B cell (primary cell): ENCODE measurements at regions not wholly inside any gene's neighbourhood (a gene's known extent, or its start where the extent isn't known, plus 50 kb on each side); places are given as distances from the start of the nearest gene placed in this dataset.

Experiments
- ATAC-seq: fragments of 200-7000 bp; cut with Tn5 transposase; one replicate; pipeline ENCODE4 v1.10.0; 2021; ENCODE audit warnings: low read depth, mild to moderate bottlenecking, moderate number of reproducible peaks, moderate library complexity
- CTCF ChIA-PET: fragments of 350-600 bp; sonication (Branson Sonifier 250); formaldehyde crosslinking; loops from one replicate; lab custom pipeline; 2021; ENCODE audit warnings: antibody characterized with exemption, inconsistent platforms; lab: Charles Lee
- POLR2A ChIA-PET: fragments of 350-600 bp; sonication (Branson Sonifier 250); formaldehyde crosslinking; loops from one replicate; lab custom pipeline; 2021; ENCODE audit warnings: antibody characterized with exemption; lab: Charles Lee
- DNase-seq: peaks from one replicate; pipeline ENCODE4 v3.0.0; 2013
- H2AFZ ChIP-seq: 2 replicates; pipeline ENCODE4 v1.6.1; 2012; ENCODE audit warnings: mild to moderate bottlenecking, low read depth, low read length; ENCODE audit not compliant: insufficient read depth, poor library complexity, severe bottlenecking
- H3K27ac ChIP-seq, 2 donors: 1 replicate in 1 of 2; 2 replicates in 1 of 2; pipeline ENCODE4 v1.5.1; 2012 to 2013; ENCODE audit warnings: low read length in 2 of 2, mild to moderate bottlenecking in 2 of 2, moderate library complexity in 1 of 2
- H3K27me3 ChIP-seq, 4 experiments: fragments of 200-600 bp in 1 of 4; sonication (generic) in 1 of 4; replicated peaks in 1 of 4; 1 replicate in 2 of 4; 2 replicates in 2 of 4; pipeline versions ENCODE4 v1.6.1 to v1.7.0; 2013 to 2016; ENCODE audit warnings: low read length in 3 of 4, mild to moderate bottlenecking in 2 of 4, mixed read lengths in 1 of 4, moderate library complexity in 1 of 4; ENCODE audit not compliant: insufficient read depth in 4 of 4, control insufficient read depth in 3 of 4; ENCODE audit errors: control extremely low read depth in 1 of 4
- H3K36me3 ChIP-seq, 2 experiments: replicated peaks in 1 of 2; 1 replicate in 1 of 2; 2 replicates in 1 of 2; pipeline versions ENCODE4 v1.6.1 to v1.7.1; 2013; ENCODE audit warnings: low read length in 1 of 2; ENCODE audit not compliant: insufficient read depth in 2 of 2, control insufficient read depth in 1 of 2; ENCODE audit errors: control extremely low read depth in 1 of 2, extremely low read depth in 1 of 2
- H3K4me1 ChIP-seq, 2 donors: fragments of 200-600 bp in 1 of 2; sonication (generic) in 1 of 2; 1 replicate in 1 of 2; 2 replicates in 1 of 2; pipeline versions ENCODE4 v1.5.1 to v1.6.1; 2013 to 2017; ENCODE audit warnings: low read length in 2 of 2; ENCODE audit not compliant: control insufficient read depth in 2 of 2, insufficient read depth in 2 of 2
- H3K4me2 ChIP-seq: replicated peaks from 2 replicates; pipeline ENCODE3; 2012; ENCODE audit warnings: mild to moderate bottlenecking, low read depth, low read length; ENCODE audit not compliant: poor library complexity, severe bottlenecking
- H3K4me3 ChIP-seq, 5 experiments: fragments of 200-600 bp in 1 of 5; sonication (generic) in 1 of 5; 1 replicate in 3 of 5; 2 replicates in 2 of 5; pipeline versions ENCODE4 v1.5.1 to v1.7.0; 2011 to 2016; ENCODE audit warnings: low read length in 4 of 5, mild to moderate bottlenecking in 4 of 5, low read depth in 2 of 5, control low read depth in 1 of 5, moderate library complexity in 1 of 5; ENCODE audit not compliant: insufficient read depth in 1 of 5; ENCODE audit errors: control extremely low read depth in 1 of 5, extremely low read depth in 1 of 5
- H3K79me2 ChIP-seq: fragments of 200-600 bp; sonication (generic); one replicate; pipeline ENCODE4 v1.6.0; 2016; ENCODE audit warnings: low read length; ENCODE audit not compliant: control insufficient read depth, insufficient read depth
- H3K9ac ChIP-seq: fragments of 200-600 bp; sonication (generic); 2 replicates; pipeline ENCODE4 v1.6.1; 2017; ENCODE audit warnings: mild to moderate bottlenecking, low read length, moderate library complexity
- H3K9me3 ChIP-seq, 3 donors: one replicate each; pipeline versions ENCODE4 v1.6.1 to v1.7.1; 2013; ENCODE audit warnings: low read length in 2 of 3; ENCODE audit not compliant: control insufficient read depth in 2 of 3, insufficient read depth in 1 of 3; ENCODE audit errors: control extremely low read depth in 1 of 3
- H4K20me1 ChIP-seq: 2 replicates; pipeline ENCODE4 v1.6.0; 2012; ENCODE audit warnings: mild to moderate bottlenecking, low read length; ENCODE audit not compliant: insufficient read depth, control insufficient read depth, poor library complexity, severe bottlenecking
- H3K27ac Mint-ChIP-seq: one replicate; pipeline ENCODE4 v1.8.0; 2021; ENCODE audit warnings: mixed read lengths
- H3K27me3 Mint-ChIP-seq: one replicate; pipeline ENCODE4 v1.8.0; 2021; ENCODE audit warnings: mixed read lengths
- H3K4me1 Mint-ChIP-seq: one replicate; pipeline ENCODE4 v1.8.0; 2021; ENCODE audit warnings: mixed read lengths
- H3K4me3 Mint-ChIP-seq: one replicate; pipeline ENCODE4 v1.8.0; 2021; ENCODE audit warnings: mixed read lengths
- H3K9me3 Mint-ChIP-seq: one replicate; pipeline ENCODE4 v1.8.0; 2022; ENCODE audit warnings: mixed read lengths; ENCODE audit not compliant: insufficient read depth
- EZH2 ChIP-seq: IDR thresholded peaks from 2 replicates; pipeline ENCODE4 v1.6.1; 2012; ENCODE audit warnings: borderline replicate concordance, low read depth, mild to moderate bottlenecking, moderate library complexity, low read length; ENCODE audit not compliant: insufficient read depth, poor library complexity, severe bottlenecking
- WGBS: methylation state at CpG from one replicate; pipeline ENCODE4 v1.1.5; 2013; ENCODE audit warnings: missing lambda C conversion rate; ENCODE audit not compliant: insufficient coverage; 5-methylcytosine and 5-hydroxymethylcytosine counted together
- intact Hi-C: fragments of 100-400 bp; cut with micrococcal nuclease; formaldehyde crosslinking; loops from one replicate; pipeline ENCODE4 v1.10.0; 2022
- TF ChIP-seq, protein P1 (sequence below): fragments of 200-600 bp; IDR thresholded peaks from one replicate; pipeline ENCODE4 v1.8.0; 2022; ENCODE audit warnings: antibody characterized with exemption, mild to moderate bottlenecking

- H3K27me3 Mint-ChIP-seq, result no peaks in the 10 kb centered on the region
- H3K27ac Mint-ChIP-seq, result no peak overlapping the region
Measured at GRCh38 chrX:96569034-96569433, 115.6 kb upstream of the DIAPH2 start.

GRCh38 chrX:96575011-96575410, 109.6 kb upstream of the DIAPH2 start:
- Mint-ChIP-seq H3K4me3 (no peak overlapping the region), H3K27me3 (no peaks in the 10 kb centered on the region), H3K4me1 (no peaks in the 10 kb centered on the region), H3K9me3 (no peaks in the 10 kb centered on the region), H3K27ac (no peak overlapping the region)
- H3K36me3 ChIP-seq, result no peaks in the 10 kb centered on the region
- ChIA-PET POLR2A (no interaction called here), CTCF (no interaction called here)
- H3K9ac ChIP-seq, result no peak overlapping the region
- no peaks in the 10 kb centered on the region for H3K79me2 ChIP-seq
- no peak for ATAC-seq
- H3K4me2 ChIP-seq, result no peak overlapping the region
- intact Hi-C loops, result no loop called here
- H2AFZ ChIP-seq, result no peak overlapping the region
- no peaks in the 10 kb centered on the region for H3K27me3 ChIP-seq
- no CpG with 5 or more reads among the region's 1 CpG for WGBS
- TF ChIP-seq, protein P1, sequence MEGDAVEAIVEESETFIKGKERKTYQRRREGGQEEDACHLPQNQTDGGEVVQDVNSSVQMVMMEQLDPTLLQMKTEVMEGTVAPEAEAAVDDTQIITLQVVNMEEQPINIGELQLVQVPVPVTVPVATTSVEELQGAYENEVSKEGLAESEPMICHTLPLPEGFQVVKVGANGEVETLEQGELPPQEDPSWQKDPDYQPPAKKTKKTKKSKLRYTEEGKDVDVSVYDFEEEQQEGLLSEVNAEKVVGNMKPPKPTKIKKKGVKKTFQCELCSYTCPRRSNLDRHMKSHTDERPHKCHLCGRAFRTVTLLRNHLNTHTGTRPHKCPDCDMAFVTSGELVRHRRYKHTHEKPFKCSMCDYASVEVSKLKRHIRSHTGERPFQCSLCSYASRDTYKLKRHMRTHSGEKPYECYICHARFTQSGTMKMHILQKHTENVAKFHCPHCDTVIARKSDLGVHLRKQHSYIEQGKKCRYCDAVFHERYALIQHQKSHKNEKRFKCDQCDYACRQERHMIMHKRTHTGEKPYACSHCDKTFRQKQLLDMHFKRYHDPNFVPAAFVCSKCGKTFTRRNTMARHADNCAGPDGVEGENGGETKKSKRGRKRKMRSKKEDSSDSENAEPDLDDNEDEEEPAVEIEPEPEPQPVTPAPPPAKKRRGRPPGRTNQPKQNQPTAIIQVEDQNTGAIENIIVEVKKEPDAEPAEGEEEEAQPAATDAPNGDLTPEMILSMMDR, result no peak
- TF ChIP-seq EZH2, result no peak
- no peak for DNase-seq
- H3K4me1 ChIP-seq, result no peaks in the 10 kb centered on the region
- H3K9me3 ChIP-seq, result no peaks in the 10 kb centered on the region
- no peak overlapping the region for H3K27ac ChIP-seq
- H3K4me3 ChIP-seq, result no peak overlapping the region
- no peaks in the 10 kb centered on the region for H4K20me1 ChIP-seq

More at GRCh38 chrX:96569034-96569433, 115.6 kb upstream of the DIAPH2 start:
- H3K4me3 ChIP-seq, result no peak overlapping the region
- H3K27ac ChIP-seq, result no peak overlapping the region
- intact Hi-C loops, result no loop called here
- Mint-ChIP-seq H3K4me3 (no peak overlapping the region), H3K4me1 (no peaks in the 10 kb centered on the region), H3K9me3 (no peaks in the 10 kb centered on the region)
- H3K4me1 ChIP-seq, result no peaks in the 10 kb centered on the region
- no peak overlapping the region for H2AFZ ChIP-seq
- no peaks in the 10 kb centered on the region for H3K79me2 ChIP-seq
- POLR2A ChIA-PET, result no interaction called here
- H3K9ac ChIP-seq, result no peak overlapping the region
- ATAC-seq (no peak), DNase-seq (no peak)
- CTCF ChIA-PET, result no interaction called here
- H4K20me1 ChIP-seq, result no peaks in the 10 kb centered on the region
- H3K4me2 ChIP-seq, result no peak overlapping the region
- no peaks in the 10 kb centered on the region for H3K27me3 ChIP-seq
- no CpG with 5 or more reads among the region's 3 CpGs for whole genome bisulfite sequencing
- no peaks in the 10 kb centered on the region for H3K36me3 ChIP-seq
- TF ChIP-seq EZH2, result no peak
- TF ChIP-seq, protein P1, result no peak
- no peaks in the 10 kb centered on the region for H3K9me3 ChIP-seq
